HEK293 (cell line): ENCODE measurements at regions not wholly inside any gene's neighbourhood (a gene's known extent, or its start where the extent isn't known, plus 50 kb on each side); places are given as distances from the start of the nearest gene placed in this dataset.
"Not testable (repeated sequence)": the region's sequence is repeated elsewhere in the genome, so short reads cannot be mapped to it uniquely, and the experiment has no call there.

Experiments
- FEZF1 ChIP-seq: fragments of 450-650 bp; formaldehyde crosslinking; IDR thresholded peaks from 2 replicates; pipeline ENCODE4 v1.5.1; 2016; ENCODE audit warnings: missing biosample characterization, missing genetic modification characterization
- KLF10 ChIP-seq: fragments of 450-650 bp; IDR thresholded peaks from 2 replicates; pipeline ENCODE4 v1.5.1; 2018; ENCODE audit warnings: missing biosample characterization, mild to moderate bottlenecking, missing genetic modification characterization
- YY1 ChIP-seq: fragments of 450-650 bp; formaldehyde crosslinking; IDR thresholded peaks from 2 replicates; pipeline ENCODE4 v1.5.1; 2018; ENCODE audit warnings: missing biosample characterization, missing genetic modification characterization
- ZNF16 ChIP-seq: fragments of 450-650 bp; formaldehyde crosslinking; IDR thresholded peaks from 2 replicates; pipeline ENCODE4 v1.5.1; 2016; ENCODE audit warnings: low read depth, missing biosample characterization, missing genetic modification characterization
- ZNF76 ChIP-seq: fragments of 450-650 bp; formaldehyde crosslinking; IDR thresholded peaks from 2 replicates; pipeline ENCODE4; 2016; ENCODE audit warnings: low read depth, missing biosample characterization, missing genetic modification characterization, borderline replicate concordance
- ZNF785 ChIP-seq: fragments of 450-650 bp; formaldehyde crosslinking; IDR thresholded peaks from 2 replicates; pipeline ENCODE4 v1.5.1; 2016; ENCODE audit warnings: missing biosample characterization, missing genetic modification characterization
- TF ChIP-seq, protein P1 (sequence below): fragments of 450-650 bp; formaldehyde crosslinking; IDR thresholded peaks from 2 replicates; pipeline ENCODE4 v1.5.1; 2016; ENCODE audit warnings: missing biosample characterization, missing genetic modification characterization

DNA sequence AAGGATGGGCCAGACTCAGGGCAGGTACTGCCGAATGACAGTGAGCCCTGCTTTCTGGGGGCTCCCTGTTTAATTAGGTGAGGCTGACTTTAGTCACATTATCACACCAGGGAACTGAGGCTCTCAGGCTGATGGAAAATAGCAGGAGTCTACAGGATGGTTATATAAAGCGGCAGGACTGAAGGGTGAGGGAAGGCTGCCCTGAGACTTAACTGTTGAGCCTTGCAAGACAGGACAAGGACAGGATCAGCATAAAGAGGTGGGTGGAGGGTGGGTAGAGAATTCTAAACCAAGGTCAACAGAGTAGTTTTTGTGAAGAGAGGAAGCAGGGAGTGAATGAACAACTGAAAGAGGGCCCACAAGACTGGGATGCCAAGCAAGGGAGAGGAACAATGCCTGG, 330.1 kb downstream of the SPATA31A6 start:
- TF ChIP-seq ZNF76 (tag by site-specific recombination); KLF10 (tag by site-specific recombination); FEZF1; ZNF16 (tag by site-specific recombination); YY1 (tag by site-specific recombination); ZNF785 (tag by site-specific recombination): not testable (repeated sequence)
- TF ChIP-seq, protein P1, sequence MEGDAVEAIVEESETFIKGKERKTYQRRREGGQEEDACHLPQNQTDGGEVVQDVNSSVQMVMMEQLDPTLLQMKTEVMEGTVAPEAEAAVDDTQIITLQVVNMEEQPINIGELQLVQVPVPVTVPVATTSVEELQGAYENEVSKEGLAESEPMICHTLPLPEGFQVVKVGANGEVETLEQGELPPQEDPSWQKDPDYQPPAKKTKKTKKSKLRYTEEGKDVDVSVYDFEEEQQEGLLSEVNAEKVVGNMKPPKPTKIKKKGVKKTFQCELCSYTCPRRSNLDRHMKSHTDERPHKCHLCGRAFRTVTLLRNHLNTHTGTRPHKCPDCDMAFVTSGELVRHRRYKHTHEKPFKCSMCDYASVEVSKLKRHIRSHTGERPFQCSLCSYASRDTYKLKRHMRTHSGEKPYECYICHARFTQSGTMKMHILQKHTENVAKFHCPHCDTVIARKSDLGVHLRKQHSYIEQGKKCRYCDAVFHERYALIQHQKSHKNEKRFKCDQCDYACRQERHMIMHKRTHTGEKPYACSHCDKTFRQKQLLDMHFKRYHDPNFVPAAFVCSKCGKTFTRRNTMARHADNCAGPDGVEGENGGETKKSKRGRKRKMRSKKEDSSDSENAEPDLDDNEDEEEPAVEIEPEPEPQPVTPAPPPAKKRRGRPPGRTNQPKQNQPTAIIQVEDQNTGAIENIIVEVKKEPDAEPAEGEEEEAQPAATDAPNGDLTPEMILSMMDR (tag by site-specific recombination), result not testable (repeated sequence)
